HEK293 (cell line): ENCODE measurements at regions not wholly inside any gene's neighbourhood (a gene's known extent, or its start where the extent isn't known, plus 50 kb on each side); places are given as distances from the start of the nearest gene placed in this dataset.

ENCODE experiments used
- CTCF ChIA-PET: fragments of 350-600 bp; formaldehyde crosslinking; extraction: SDS; loops from one replicate; lab custom pipeline; 2021; ENCODE audit warnings: antibody characterized with exemption; lab: Yijun Ruan, JAX
- POLR2A ChIA-PET: fragments of 300-600 bp; formaldehyde crosslinking; extraction: SDS; loops from one replicate; lab custom pipeline; 2020; ENCODE audit warnings: antibody characterized with exemption, inconsistent platforms; lab: Yijun Ruan, JAX
- H3K27ac ChIP-seq: fragments of 200-500 bp; sonication (Bioruptor generic); 2 replicates; pipeline ENCODE4 v1.5.1; 2014; ENCODE audit warnings: low read depth, low read length, control low read depth, inconsistent platforms; ENCODE audit errors: extremely low read depth
- H3K36me3 ChIP-seq, 2 experiments: fragments of 200-500 bp in 1 of 2; sonication (Bioruptor generic) in 1 of 2; 1 replicate in 1 of 2; 2 replicates in 1 of 2; pipeline ENCODE4 v1.5.1; 2014 to 2017; ENCODE audit warnings: inconsistent platforms in 2 of 2, low read length in 2 of 2; ENCODE audit not compliant: control insufficient read depth in 2 of 2, insufficient read depth in 1 of 2
- H3K4me1 ChIP-seq: fragments of 200-500 bp; sonication (Bioruptor generic); 2 replicates; pipeline ENCODE4 v1.5.1; 2014; ENCODE audit warnings: mild to moderate bottlenecking, low read length, inconsistent platforms; ENCODE audit not compliant: control insufficient read depth, insufficient read depth
- H3K4me3 ChIP-seq: 2 replicates; pipeline ENCODE4 v1.5.1; 2011; ENCODE audit warnings: low read depth, mild to moderate bottlenecking, control low read depth, low read length, moderate library complexity
- H3K9me3 ChIP-seq: fragments of 200-500 bp; sonication (Bioruptor generic); 2 replicates; pipeline ENCODE4 v1.5.1; 2014; ENCODE audit warnings: low read depth, low read length, inconsistent platforms; ENCODE audit not compliant: control insufficient read depth, insufficient read depth
- BCL11A ChIP-seq: fragments of 450-650 bp; formaldehyde crosslinking; IDR thresholded peaks from 2 replicates; pipeline ENCODE4 v1.5.1; 2016; ENCODE audit warnings: low read depth, missing biosample characterization, missing genetic modification characterization
- KLF10 ChIP-seq: fragments of 450-650 bp; IDR thresholded peaks from 2 replicates; pipeline ENCODE4 v1.5.1; 2018; ENCODE audit warnings: missing biosample characterization, mild to moderate bottlenecking, missing genetic modification characterization
- KLF9 ChIP-seq: fragments of 450-650 bp; formaldehyde crosslinking; IDR thresholded peaks from 2 replicates; pipeline ENCODE4 v1.5.1; 2016; ENCODE audit warnings: missing biosample characterization, missing genetic modification characterization, low read depth
- PRDM1 ChIP-seq: fragments of 450-650 bp; formaldehyde crosslinking; IDR thresholded peaks from 2 replicates; pipeline ENCODE4; 2016; ENCODE audit warnings: missing biosample characterization, missing genetic modification characterization
- SALL2 ChIP-seq: fragments of 450-650 bp; formaldehyde crosslinking; IDR thresholded peaks from 2 replicates; pipeline ENCODE4 v1.5.0; 2017; ENCODE audit warnings: missing biosample characterization, mild to moderate bottlenecking, missing genetic modification characterization, borderline replicate concordance
- TCF7L2 ChIP-seq: IDR thresholded peaks from 2 replicates; pipeline ENCODE4 v1.6.1; 2011; ENCODE audit warnings: low read depth, mild to moderate bottlenecking, inconsistent platforms, low read length, moderate library complexity, borderline replicate concordance
- YY1 ChIP-seq: fragments of 450-650 bp; formaldehyde crosslinking; IDR thresholded peaks from 2 replicates; pipeline ENCODE4 v1.5.1; 2018; ENCODE audit warnings: missing biosample characterization, missing genetic modification characterization
- ZNF184 ChIP-seq: fragments of 450-650 bp; IDR thresholded peaks from 2 replicates; pipeline ENCODE4 v1.5.1; 2018; ENCODE audit warnings: missing biosample characterization, mild to moderate bottlenecking, missing genetic modification characterization
- ZNF2 ChIP-seq: fragments of 450-650 bp; formaldehyde crosslinking; IDR thresholded peaks from 2 replicates; pipeline ENCODE4 v1.5.1; 2016; ENCODE audit warnings: missing biosample characterization, missing genetic modification characterization
- ZNF324 ChIP-seq: fragments of 450-650 bp; formaldehyde crosslinking; IDR thresholded peaks from 2 replicates; pipeline ENCODE4 v1.5.1; 2016; ENCODE audit warnings: missing biosample characterization, missing genetic modification characterization
- ZNF350 ChIP-seq: fragments of 450-650 bp; formaldehyde crosslinking; IDR thresholded peaks from 2 replicates; pipeline ENCODE4 v1.5.0; 2017; ENCODE audit warnings: missing biosample characterization, mild to moderate bottlenecking, missing genetic modification characterization
- ZNF426 ChIP-seq: fragments of 450-650 bp; formaldehyde crosslinking; IDR thresholded peaks from 2 replicates; pipeline ENCODE4 v1.5.1; 2017; ENCODE audit warnings: missing biosample characterization, missing genetic modification characterization, mild to moderate bottlenecking, inconsistent platforms, moderate library complexity
- ZNF548 ChIP-seq: fragments of 450-650 bp; formaldehyde crosslinking; IDR thresholded peaks from 2 replicates; pipeline ENCODE4 v1.5.1; 2016; ENCODE audit warnings: missing biosample characterization, missing genetic modification characterization
- ZNF555 ChIP-seq: fragments of 450-650 bp; formaldehyde crosslinking; conservative IDR thresholded peaks from 2 replicates; pipeline ENCODE4 v1.5.1; 2017; ENCODE audit warnings: missing biosample characterization, mild to moderate bottlenecking, missing genetic modification characterization, inconsistent platforms
- ZNF560 ChIP-seq: fragments of 450-650 bp; formaldehyde crosslinking; IDR thresholded peaks from 2 replicates; pipeline ENCODE4 v1.5.1; 2017; ENCODE audit warnings: missing biosample characterization, missing genetic modification characterization, borderline replicate concordance
- ZNF561 ChIP-seq: fragments of 450-650 bp; IDR thresholded peaks from 2 replicates; pipeline ENCODE4 v1.5.1; 2018; ENCODE audit warnings: missing biosample characterization, missing genetic modification characterization, borderline replicate concordance
- ZNF571 ChIP-seq: fragments of 450-650 bp; formaldehyde crosslinking; IDR thresholded peaks from 2 replicates; pipeline ENCODE4 v1.5.0; 2017; ENCODE audit warnings: missing biosample characterization, missing genetic modification characterization
- ZNF654 ChIP-seq: fragments of 450-650 bp; formaldehyde crosslinking; IDR thresholded peaks from 2 replicates; pipeline ENCODE4 v1.5.1; 2016; ENCODE audit warnings: low read depth, missing biosample characterization, missing genetic modification characterization
- ZNF658 ChIP-seq: fragments of 450-650 bp; formaldehyde crosslinking; IDR thresholded peaks from 2 replicates; pipeline ENCODE4; 2016; ENCODE audit warnings: missing biosample characterization, missing genetic modification characterization
- ZNF76 ChIP-seq: fragments of 450-650 bp; formaldehyde crosslinking; IDR thresholded peaks from 2 replicates; pipeline ENCODE4; 2016; ENCODE audit warnings: low read depth, missing biosample characterization, missing genetic modification characterization, borderline replicate concordance
- ZNF843 ChIP-seq: fragments of 450-650 bp; formaldehyde crosslinking; IDR thresholded peaks from 2 replicates; pipeline ENCODE4 v1.5.1; 2016; ENCODE audit warnings: missing biosample characterization, missing genetic modification characterization
- TF ChIP-seq, protein P1 (sequence below): fragments of 450-650 bp; formaldehyde crosslinking; IDR thresholded peaks from 2 replicates; pipeline ENCODE4 v1.5.1; 2016; ENCODE audit warnings: missing biosample characterization, missing genetic modification characterization
- TF ChIP-seq, protein P2 (sequence below): fragments of 450-650 bp; formaldehyde crosslinking; IDR thresholded peaks from 2 replicates; pipeline ENCODE4 v1.5.1; 2016; ENCODE audit warnings: missing biosample characterization, missing genetic modification characterization
- TF ChIP-seq, protein P3 (sequence below): fragments of 450-650 bp; formaldehyde crosslinking; IDR thresholded peaks from 2 replicates; pipeline ENCODE4 v1.5.1; 2016; ENCODE audit warnings: missing biosample characterization, missing genetic modification characterization
- TF ChIP-seq, protein P4 (sequence below): fragments of 450-650 bp; formaldehyde crosslinking; IDR thresholded peaks from 2 replicates; pipeline ENCODE4 v1.5.1; 2017; ENCODE audit warnings: missing biosample characterization, missing genetic modification characterization
- TF ChIP-seq, protein P5 (sequence below): fragments of 450-650 bp; formaldehyde crosslinking; IDR thresholded peaks from 2 replicates; pipeline ENCODE4; 2016; ENCODE audit warnings: missing biosample characterization, missing genetic modification characterization
- TF ChIP-seq, protein P6 (sequence below): fragments of 450-650 bp; formaldehyde crosslinking; IDR thresholded peaks from 2 replicates; pipeline ENCODE4 v1.5.0; 2017; ENCODE audit warnings: missing biosample characterization, missing genetic modification characterization, borderline replicate concordance

DNA sequence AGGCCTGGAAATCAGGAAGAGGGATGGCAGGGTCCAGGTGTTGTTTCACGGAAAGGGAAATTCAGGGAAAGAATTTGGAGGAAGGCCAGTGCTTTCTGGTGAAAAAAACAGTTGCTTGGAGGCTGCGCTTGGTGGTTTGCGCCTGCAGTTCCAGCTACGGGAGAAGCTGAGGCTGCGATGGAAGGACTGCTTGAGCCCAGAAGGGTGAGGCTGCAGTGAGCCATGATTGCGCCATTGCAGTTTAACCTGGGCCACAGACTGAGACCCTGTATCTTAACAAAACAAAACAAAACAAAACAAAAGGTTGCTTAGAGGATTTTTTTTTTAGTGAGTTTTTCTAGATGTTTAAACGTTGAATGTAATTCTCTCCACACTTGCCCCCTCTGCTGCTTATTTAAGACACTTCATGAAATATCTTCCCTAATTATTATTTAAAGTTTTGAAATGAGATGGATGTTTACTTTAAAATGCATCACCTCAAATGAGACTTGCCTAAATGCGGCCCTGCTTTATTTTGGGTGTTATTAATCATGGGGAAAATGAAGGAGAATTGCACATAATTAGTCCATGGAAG is 75.4 kb upstream of the TRPC4 start (continued):
- no peak for TF ChIP-seq BCL11A (tag by site-specific recombination)
- TF ChIP-seq ZNF184 (tag by site-specific recombination) = no peak
- TF ChIP-seq, protein P1, sequence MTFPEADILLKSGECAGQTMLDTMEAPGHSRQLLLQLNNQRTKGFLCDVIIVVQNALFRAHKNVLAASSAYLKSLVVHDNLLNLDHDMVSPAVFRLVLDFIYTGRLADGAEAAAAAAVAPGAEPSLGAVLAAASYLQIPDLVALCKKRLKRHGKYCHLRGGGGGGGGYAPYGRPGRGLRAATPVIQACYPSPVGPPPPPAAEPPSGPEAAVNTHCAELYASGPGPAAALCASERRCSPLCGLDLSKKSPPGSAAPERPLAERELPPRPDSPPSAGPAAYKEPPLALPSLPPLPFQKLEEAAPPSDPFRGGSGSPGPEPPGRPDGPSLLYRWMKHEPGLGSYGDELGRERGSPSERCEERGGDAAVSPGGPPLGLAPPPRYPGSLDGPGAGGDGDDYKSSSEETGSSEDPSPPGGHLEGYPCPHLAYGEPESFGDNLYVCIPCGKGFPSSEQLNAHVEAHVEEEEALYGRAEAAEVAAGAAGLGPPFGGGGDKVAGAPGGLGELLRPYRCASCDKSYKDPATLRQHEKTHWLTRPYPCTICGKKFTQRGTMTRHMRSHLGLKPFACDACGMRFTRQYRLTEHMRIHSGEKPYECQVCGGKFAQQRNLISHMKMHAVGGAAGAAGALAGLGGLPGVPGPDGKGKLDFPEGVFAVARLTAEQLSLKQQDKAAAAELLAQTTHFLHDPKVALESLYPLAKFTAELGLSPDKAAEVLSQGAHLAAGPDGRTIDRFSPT (tag by site-specific recombination) = no peak
- no peak for TF ChIP-seq KLF10 (tag by site-specific recombination)
- TF ChIP-seq ZNF426 (tag by site-specific recombination) = no peak
- no peak for TF ChIP-seq ZNF658
- no peak for TF ChIP-seq ZNF2 (tag by site-specific recombination)
- TF ChIP-seq, protein P2, sequence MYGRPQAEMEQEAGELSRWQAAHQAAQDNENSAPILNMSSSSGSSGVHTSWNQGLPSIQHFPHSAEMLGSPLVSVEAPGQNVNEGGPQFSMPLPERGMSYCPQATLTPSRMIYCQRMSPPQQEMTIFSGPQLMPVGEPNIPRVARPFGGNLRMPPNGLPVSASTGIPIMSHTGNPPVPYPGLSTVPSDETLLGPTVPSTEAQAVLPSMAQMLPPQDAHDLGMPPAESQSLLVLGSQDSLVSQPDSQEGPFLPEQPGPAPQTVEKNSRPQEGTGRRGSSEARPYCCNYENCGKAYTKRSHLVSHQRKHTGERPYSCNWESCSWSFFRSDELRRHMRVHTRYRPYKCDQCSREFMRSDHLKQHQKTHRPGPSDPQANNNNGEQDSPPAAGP (tag by site-specific recombination) = no peak
- no peak for TF ChIP-seq SALL2 (tag by site-specific recombination)
- TF ChIP-seq, protein P3, sequence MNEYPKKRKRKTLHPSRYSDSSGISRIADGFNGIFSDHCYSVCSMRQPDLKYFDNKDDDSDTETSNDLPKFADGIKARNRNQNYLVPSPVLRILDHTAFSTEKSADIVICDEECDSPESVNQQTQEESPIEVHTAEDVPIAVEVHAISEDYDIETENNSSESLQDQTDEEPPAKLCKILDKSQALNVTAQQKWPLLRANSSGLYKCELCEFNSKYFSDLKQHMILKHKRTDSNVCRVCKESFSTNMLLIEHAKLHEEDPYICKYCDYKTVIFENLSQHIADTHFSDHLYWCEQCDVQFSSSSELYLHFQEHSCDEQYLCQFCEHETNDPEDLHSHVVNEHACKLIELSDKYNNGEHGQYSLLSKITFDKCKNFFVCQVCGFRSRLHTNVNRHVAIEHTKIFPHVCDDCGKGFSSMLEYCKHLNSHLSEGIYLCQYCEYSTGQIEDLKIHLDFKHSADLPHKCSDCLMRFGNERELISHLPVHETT (tag by site-specific recombination) = no peak
- TF ChIP-seq, protein P4, sequence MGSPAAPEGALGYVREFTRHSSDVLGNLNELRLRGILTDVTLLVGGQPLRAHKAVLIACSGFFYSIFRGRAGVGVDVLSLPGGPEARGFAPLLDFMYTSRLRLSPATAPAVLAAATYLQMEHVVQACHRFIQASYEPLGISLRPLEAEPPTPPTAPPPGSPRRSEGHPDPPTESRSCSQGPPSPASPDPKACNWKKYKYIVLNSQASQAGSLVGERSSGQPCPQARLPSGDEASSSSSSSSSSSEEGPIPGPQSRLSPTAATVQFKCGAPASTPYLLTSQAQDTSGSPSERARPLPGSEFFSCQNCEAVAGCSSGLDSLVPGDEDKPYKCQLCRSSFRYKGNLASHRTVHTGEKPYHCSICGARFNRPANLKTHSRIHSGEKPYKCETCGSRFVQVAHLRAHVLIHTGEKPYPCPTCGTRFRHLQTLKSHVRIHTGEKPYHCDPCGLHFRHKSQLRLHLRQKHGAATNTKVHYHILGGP (tag by site-specific recombination) = no peak
- no peak for TF ChIP-seq ZNF548 (tag by site-specific recombination)
- no peak for TF ChIP-seq KLF9 (tag by site-specific recombination)
- no peak for TF ChIP-seq ZNF561
- TF ChIP-seq ZNF76 (tag by site-specific recombination) = no peak
- TF ChIP-seq, protein P5, sequence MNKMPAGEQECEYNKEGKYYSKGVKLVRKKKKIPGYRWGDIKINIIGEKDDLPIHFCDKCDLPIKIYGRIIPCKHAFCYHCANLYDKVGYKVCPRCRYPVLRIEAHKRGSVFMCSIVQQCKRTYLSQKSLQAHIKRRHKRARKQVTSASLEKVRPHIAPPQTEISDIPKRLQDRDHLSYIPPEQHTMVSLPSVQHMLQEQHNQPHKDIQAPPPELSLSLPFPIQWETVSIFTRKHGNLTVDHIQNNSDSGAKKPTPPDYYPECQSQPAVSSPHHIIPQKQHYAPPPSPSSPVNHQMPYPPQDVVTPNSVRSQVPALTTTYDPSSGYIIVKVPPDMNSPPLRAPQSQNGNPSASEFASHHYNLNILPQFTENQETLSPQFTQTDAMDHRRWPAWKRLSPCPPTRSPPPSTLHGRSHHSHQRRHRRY (tag by site-specific recombination) = no peak

DNA sequence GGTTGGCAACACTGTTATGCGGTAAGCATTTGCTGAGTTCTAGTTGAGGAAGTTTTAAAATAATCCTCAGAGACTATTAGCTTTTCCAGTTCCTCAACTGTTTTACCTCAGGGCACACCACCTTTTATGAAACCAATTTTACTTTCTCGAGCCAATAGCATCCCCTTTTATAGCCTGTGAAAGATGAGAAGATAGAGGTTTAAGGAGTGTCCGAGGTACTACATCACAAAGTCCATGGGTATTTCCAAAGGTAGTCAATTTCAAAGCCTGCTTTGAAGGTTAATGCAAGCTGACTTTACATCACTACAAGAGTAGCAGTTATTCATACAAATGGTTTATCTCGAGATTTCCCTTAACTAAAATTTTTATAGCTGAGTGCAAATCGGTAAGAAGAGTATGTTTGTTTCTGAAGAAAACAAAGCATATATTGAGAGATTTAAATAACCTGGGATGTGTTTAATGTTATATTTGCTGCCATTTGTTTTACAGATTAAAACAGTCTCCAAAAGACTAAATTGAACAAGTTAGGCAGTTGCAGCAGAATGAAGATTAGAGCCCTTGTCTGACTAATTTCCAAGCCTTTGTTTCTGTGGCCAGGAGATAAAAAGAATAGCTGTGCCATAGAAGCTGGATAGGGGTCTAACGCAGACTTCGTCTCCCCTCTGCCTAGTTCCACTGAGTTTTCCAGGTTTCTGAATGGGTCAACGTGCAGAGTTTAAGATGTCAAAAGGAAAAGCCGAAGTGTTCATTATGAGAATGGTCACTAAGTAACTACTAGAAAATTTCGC is 74.7 kb upstream of the TRPC4 start:
- ChIA-PET POLR2A (interaction anchor here (0.6 kb wide), 1 partner anchor 944 kb away, joined by 5 read pairs; no protein-coding TSS in a partner anchor), CTCF (no interaction called here)
- H3K4me1 ChIP-seq = no peaks in the 10 kb centered on the region
- H3K9me3 ChIP-seq = no peaks in the 10 kb centered on the region
- no peak overlapping the region for H3K4me3 ChIP-seq
- H3K27ac ChIP-seq = no peak overlapping the region
- H3K36me3 ChIP-seq = no peaks in the 10 kb centered on the region
- TF ChIP-seq ZNF571 (tag by site-specific recombination) (no peak), ZNF843 (no peak), SALL2 (tag by site-specific recombination) (no peak), TCF7L2 (no peak), ZNF654 (tag by site-specific recombination) (no peak), YY1 (tag by site-specific recombination) (no peak), ZNF324 (tag by site-specific recombination) (no peak), ZNF560 (no peak), ZNF555 (no peak), ZNF350 (tag by site-specific recombination) (no peak), PRDM1 (tag by site-specific recombination) (no peak)
- TF ChIP-seq, protein P6, sequence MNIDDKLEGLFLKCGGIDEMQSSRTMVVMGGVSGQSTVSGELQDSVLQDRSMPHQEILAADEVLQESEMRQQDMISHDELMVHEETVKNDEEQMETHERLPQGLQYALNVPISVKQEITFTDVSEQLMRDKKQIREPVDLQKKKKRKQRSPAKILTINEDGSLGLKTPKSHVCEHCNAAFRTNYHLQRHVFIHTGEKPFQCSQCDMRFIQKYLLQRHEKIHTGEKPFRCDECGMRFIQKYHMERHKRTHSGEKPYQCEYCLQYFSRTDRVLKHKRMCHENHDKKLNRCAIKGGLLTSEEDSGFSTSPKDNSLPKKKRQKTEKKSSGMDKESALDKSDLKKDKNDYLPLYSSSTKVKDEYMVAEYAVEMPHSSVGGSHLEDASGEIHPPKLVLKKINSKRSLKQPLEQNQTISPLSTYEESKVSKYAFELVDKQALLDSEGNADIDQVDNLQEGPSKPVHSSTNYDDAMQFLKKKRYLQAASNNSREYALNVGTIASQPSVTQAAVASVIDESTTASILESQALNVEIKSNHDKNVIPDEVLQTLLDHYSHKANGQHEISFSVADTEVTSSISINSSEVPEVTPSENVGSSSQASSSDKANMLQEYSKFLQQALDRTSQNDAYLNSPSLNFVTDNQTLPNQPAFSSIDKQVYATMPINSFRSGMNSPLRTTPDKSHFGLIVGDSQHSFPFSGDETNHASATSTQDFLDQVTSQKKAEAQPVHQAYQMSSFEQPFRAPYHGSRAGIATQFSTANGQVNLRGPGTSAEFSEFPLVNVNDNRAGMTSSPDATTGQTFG = no peak
